Neuronal stem cell (in vitro differentiated cells): ENCODE measurements at regions not wholly inside any gene's neighbourhood (a gene's known extent, or its start where the extent isn't known, plus 50 kb on each side); places are given as distances from the start of the nearest gene placed in this dataset.
A peak's percentile ranks its signal among the peaks of the same experiment; 100 is the strongest.

ENCODE experiments used
- DNase-seq: peaks from one replicate; pipeline ENCODE4 v3.0.0-alpha.2; 2013; ENCODE audit warnings: low spot score
- H2AFZ ChIP-seq: one replicate; pipeline ENCODE4 v1.6.1; 2013; ENCODE audit warnings: mild to moderate bottlenecking, low read length, inconsistent platforms
- H2AK5ac ChIP-seq: 2 replicates; pipeline ENCODE4 v1.6.1; 2013; ENCODE audit warnings: low read depth, mild to moderate bottlenecking, inconsistent platforms, low read length, moderate library complexity, mixed read lengths
- H2BK120ac ChIP-seq: 2 replicates; pipeline ENCODE4 v1.6.1; 2013; ENCODE audit warnings: low read depth, mild to moderate bottlenecking, inconsistent platforms, low read length, moderate library complexity, mixed read lengths
- H2BK12ac ChIP-seq: one replicate; pipeline ENCODE4 v1.6.1; 2013; ENCODE audit warnings: low read length, inconsistent platforms
- H2BK15ac ChIP-seq: 2 replicates; pipeline ENCODE4 v1.6.1; 2013; ENCODE audit warnings: mild to moderate bottlenecking, low read length, inconsistent platforms, mixed read lengths
- H2BK5ac ChIP-seq: one replicate; pipeline ENCODE4 v1.6.1; 2013; ENCODE audit warnings: inconsistent platforms, mild to moderate bottlenecking, low read length, moderate library complexity
- H3K14ac ChIP-seq: one replicate; pipeline ENCODE4 v1.6.1; 2013; ENCODE audit warnings: low read length, inconsistent platforms
- H3K18ac ChIP-seq: 2 replicates; pipeline ENCODE4 v1.6.1; 2013; ENCODE audit warnings: low read length, inconsistent platforms
- H3K23ac ChIP-seq: 2 replicates; pipeline ENCODE4 v1.6.1; 2013; ENCODE audit warnings: low read depth, mild to moderate bottlenecking, mixed read lengths, low read length, inconsistent platforms; ENCODE audit not compliant: poor library complexity
- H3K27ac ChIP-seq: replicated peaks from 3 replicates; pipeline ENCODE4 v1.5.1; 2013; ENCODE audit warnings: low read length, inconsistent platforms
- H3K27me3 ChIP-seq, 3 experiments: 2 replicates each; pipeline ENCODE4 v1.6.1; 2013; ENCODE audit warnings: low read length in 3 of 3, mild to moderate bottlenecking in 2 of 3, inconsistent platforms in 1 of 3, low read depth in 1 of 3, mixed read lengths in 1 of 3, moderate library complexity in 1 of 3; ENCODE audit not compliant: control insufficient read depth in 3 of 3, insufficient read depth in 3 of 3
- H3K36me3 ChIP-seq, 2 donors: replicated peaks in 1 of 2; 2 replicates each; pipeline ENCODE4 v1.6.1; 2013; ENCODE audit warnings: low read length in 2 of 2; ENCODE audit not compliant: control insufficient read depth in 2 of 2, insufficient read depth in 2 of 2
- H3K4ac ChIP-seq: 2 replicates; pipeline ENCODE4 v1.6.1; 2013; ENCODE audit warnings: inconsistent platforms, mild to moderate bottlenecking, low read length, moderate library complexity
- H3K4me1 ChIP-seq, 2 donors: 1 replicate in 1 of 2; 2 replicates in 1 of 2; pipeline ENCODE4 v1.6.1; 2013; ENCODE audit warnings: low read length in 2 of 2, low read depth in 1 of 2; ENCODE audit not compliant: control insufficient read depth in 2 of 2, insufficient read depth in 1 of 2
- H3K4me2 ChIP-seq: one replicate; pipeline ENCODE4 v1.6.1; 2013; ENCODE audit warnings: mild to moderate bottlenecking, low read length, inconsistent platforms; ENCODE audit not compliant: insufficient read depth, poor library complexity, severe bottlenecking
- H3K4me3 ChIP-seq, 2 donors: 2 replicates each; pipeline ENCODE4 v1.5.1; 2013; ENCODE audit warnings: low read length in 2 of 2, mild to moderate bottlenecking in 2 of 2, inconsistent platforms in 1 of 2, moderate library complexity in 1 of 2
- H3K79me1 ChIP-seq: one replicate; pipeline ENCODE4 v1.6.1; 2013; ENCODE audit warnings: low read depth, mild to moderate bottlenecking, inconsistent platforms, low read length, moderate library complexity
- H3K9ac ChIP-seq: one replicate; pipeline ENCODE4 v1.6.1; 2013; ENCODE audit warnings: mild to moderate bottlenecking, low read depth, low read length, inconsistent platforms; ENCODE audit not compliant: poor library complexity
- H3K9me3 ChIP-seq, 2 donors: replicated peaks in 1 of 2; 2 replicates each; pipeline versions ENCODE3 to v1.6.1; 2013; ENCODE audit warnings: low read length in 2 of 2, mild to moderate bottlenecking in 2 of 2, inconsistent platforms in 1 of 2, low read depth in 1 of 2, mixed read lengths in 1 of 2, moderate library complexity in 1 of 2; ENCODE audit not compliant: control insufficient read depth in 2 of 2, insufficient read depth in 1 of 2
- H4K8ac ChIP-seq: one replicate; pipeline ENCODE4 v1.6.1; 2013; ENCODE audit warnings: low read depth, mild to moderate bottlenecking, inconsistent platforms, low read length, moderate library complexity
- H4K91ac ChIP-seq: one replicate; pipeline ENCODE4 v1.6.1; 2013; ENCODE audit warnings: low read length, low read depth, mild to moderate bottlenecking, inconsistent platforms; ENCODE audit not compliant: poor library complexity
- WGBS, 2 donors: extraction: QIAGEN DNeasy Blood & Tissue Kit; methylation state at CpG; one replicate each; pipeline ENCODE4 v1.1.7; 2013; ENCODE audit warnings: missing lambda C conversion rate in 2 of 2, mixed read lengths in 1 of 2; ENCODE audit not compliant: insufficient read length in 2 of 2, insufficient replicate concordance in 1 of 2; ENCODE audit errors: extremely low coverage in 2 of 2; 5-methylcytosine and 5-hydroxymethylcytosine counted together

GRCh38 chr1:30291526-30291925 lies 431.9 kb downstream of the MATN1 start:
- H2AFZ ChIP-seq, result no peak overlapping the region
- H2BK12ac ChIP-seq, result no peak overlapping the region
- no peak overlapping the region for H3K4me2 ChIP-seq
- H2BK5ac ChIP-seq, result no peak overlapping the region
- H3K36me3 ChIP-seq, result no peaks in the 10 kb centered on the region
- no peak overlapping the region for H3K4me3 ChIP-seq
- no peak overlapping the region for H2BK120ac ChIP-seq
- H3K27ac ChIP-seq, result no peak overlapping the region
- no peak for DNase-seq
- H4K91ac ChIP-seq, result no peak overlapping the region
- peaks cover 0 to 2% of the 10 kb centered on the region in 2 donors for H3K9me3 ChIP-seq
- no peak overlapping the region for H3K18ac ChIP-seq
- no peaks in the 10 kb centered on the region for H3K4me1 ChIP-seq
- H3K23ac ChIP-seq, result no peak overlapping the region
- no peak overlapping the region for H4K8ac ChIP-seq
- no peaks in the 10 kb centered on the region for H3K79me1 ChIP-seq
- H3K27me3 ChIP-seq, result no peaks in the 10 kb centered on the region
- no peak overlapping the region for H3K9ac ChIP-seq
- no peak overlapping the region for H2BK15ac ChIP-seq
- no peak overlapping the region for H3K4ac ChIP-seq
- no peak overlapping the region for H2AK5ac ChIP-seq
- no peak overlapping the region for H3K14ac ChIP-seq

GRCh38 chr1:30290581-30290980 lies 432.8 kb downstream of the MATN1 start:
- no peak overlapping the region for H4K8ac ChIP-seq
- WGBS, 2 donors, result no CpG with 5 or more reads among the region's 1 CpG

GRCh38 chr1:30287976-30288375 lies 435.4 kb downstream of the MATN1 start:
- H2BK5ac ChIP-seq, result no peak overlapping the region
- no peaks in the 10 kb centered on the region for H3K9me3 ChIP-seq
- H3K14ac ChIP-seq, result no peak overlapping the region
- no peak overlapping the region for H3K9ac ChIP-seq
- H4K8ac ChIP-seq, result no peak overlapping the region
- WGBS, 2 donors, result no CpG with 5 or more reads among the region's 8 CpGs
- no peak overlapping the region for H3K18ac ChIP-seq
- H3K4ac ChIP-seq, result no peak overlapping the region
- no peaks in the 10 kb centered on the region for H3K36me3 ChIP-seq
- H3K4me1 ChIP-seq, result no peaks in the 10 kb centered on the region
- H2AK5ac ChIP-seq, result no peak overlapping the region
- H3K27ac ChIP-seq, result no peak overlapping the region
- H3K4me3 ChIP-seq, result no peak overlapping the region
- no peaks in the 10 kb centered on the region for H3K79me1 ChIP-seq
- no peak for DNase-seq
- H3K23ac ChIP-seq, result no peak overlapping the region
- no peak overlapping the region for H3K4me2 ChIP-seq
- no peak overlapping the region for H2BK120ac ChIP-seq
- H2AFZ ChIP-seq, result no peak overlapping the region
- H3K27me3 ChIP-seq, result no peaks in the 10 kb centered on the region
- H4K91ac ChIP-seq, result no peak overlapping the region
- H2BK15ac ChIP-seq, result no peak overlapping the region
- no peak overlapping the region for H2BK12ac ChIP-seq

More at GRCh38 chr1:30290581-30290980, 432.8 kb downstream of the MATN1 start:
- no peaks in the 10 kb centered on the region for H3K27me3 ChIP-seq
- no peak overlapping the region for H3K9ac ChIP-seq
- no peak overlapping the region for H3K23ac ChIP-seq
- no peaks in the 10 kb centered on the region for H3K36me3 ChIP-seq
- no peak overlapping the region for H3K4me2 ChIP-seq
- no peak overlapping the region for H3K18ac ChIP-seq
- no peak overlapping the region for H2AFZ ChIP-seq
- H3K4me1 ChIP-seq, result no peaks in the 10 kb centered on the region
- no peak overlapping the region for H2BK12ac ChIP-seq
- no peak overlapping the region for H3K4me3 ChIP-seq
- no peak overlapping the region for H3K4ac ChIP-seq
- no peak for DNase-seq
- no peak overlapping the region for H4K91ac ChIP-seq
- no peaks in the 10 kb centered on the region for H3K79me1 ChIP-seq
- H2BK120ac ChIP-seq, result no peak overlapping the region
- no peak overlapping the region for H2BK5ac ChIP-seq
- no peak overlapping the region for H2AK5ac ChIP-seq
- no peak overlapping the region for H2BK15ac ChIP-seq
- no peak overlapping the region for H3K14ac ChIP-seq
- H3K9me3 ChIP-seq, result peaks cover 0 to 2% of the 10 kb centered on the region in 2 donors
- H3K27ac ChIP-seq, result no peak overlapping the region

GRCh38 chr1:30286988-30287839 lies 436.2 kb downstream of the MATN1 start:
- Histone ChIP-seq H3K27me3 (no peaks in the 10 kb centered on the region), H2BK12ac (no peak overlapping the region), H3K4ac (no peak overlapping the region), H3K9ac (no peak overlapping the region), H3K18ac (peak overlapping the region; percentile 52), H3K4me1 (no peaks in the 10 kb centered on the region), H2AK5ac (peak overlapping the region; percentile 24), H3K4me2 (no peak overlapping the region), H4K91ac (no peak overlapping the region), H3K9me3 (no peaks in the 10 kb centered on the region), H2BK15ac (peak overlapping the region; percentile 81), H4K8ac (no peak overlapping the region), H3K27ac (no peak overlapping the region), H3K79me1 (no peaks in the 10 kb centered on the region), H2BK5ac (no peak overlapping the region), H3K36me3 (no peaks in the 10 kb centered on the region), H3K23ac (no peak overlapping the region), H3K4me3 (no peak overlapping the region), H2BK120ac (no peak overlapping the region), H3K14ac (no peak overlapping the region), H2AFZ (no peak overlapping the region)
- no CpG with 5 or more reads among the region's 6 CpGs for WGBS, 2 donors
- no peak for DNase-seq
